GM20000 (cell line): ENCODE measurements at regions not wholly inside any gene's neighbourhood (a gene's known extent, or its start where the extent isn't known, plus 50 kb on each side); places are given as distances from the start of the nearest gene placed in this dataset.

Source experiments
- DNase-seq: peaks from one replicate; pipeline ENCODE4 v3.0.0; 2012; ENCODE audit warnings: low spot score
- CTCF ChIP-seq: IDR thresholded peaks from 2 replicates; pipeline ENCODE4 v1.5.1; 2012; ENCODE audit warnings: mild to moderate bottlenecking, control low read depth; ENCODE audit errors: extremely low read depth, missing control alignments

DNA sequence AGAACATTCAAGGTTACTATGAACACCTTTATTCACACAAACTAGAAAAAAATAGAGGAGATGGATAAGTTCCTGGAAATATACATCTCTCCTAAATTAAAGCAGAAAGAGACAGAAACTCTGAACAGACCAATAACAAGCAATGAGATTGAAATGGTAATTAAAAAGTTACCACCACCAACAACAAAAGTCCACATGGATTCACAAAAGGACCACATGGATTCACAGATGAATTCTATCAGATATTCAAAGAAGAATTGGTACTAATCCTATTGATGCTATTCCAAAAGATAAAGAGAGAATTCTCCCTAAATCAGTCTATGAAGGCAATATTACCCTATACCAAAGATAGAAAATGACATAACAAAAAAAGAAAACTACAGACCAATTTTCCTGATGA is 518.9 kb downstream of the PRDM9 start:
- TF ChIP-seq CTCF = no peak
- DNase-seq = no peak

DNA sequence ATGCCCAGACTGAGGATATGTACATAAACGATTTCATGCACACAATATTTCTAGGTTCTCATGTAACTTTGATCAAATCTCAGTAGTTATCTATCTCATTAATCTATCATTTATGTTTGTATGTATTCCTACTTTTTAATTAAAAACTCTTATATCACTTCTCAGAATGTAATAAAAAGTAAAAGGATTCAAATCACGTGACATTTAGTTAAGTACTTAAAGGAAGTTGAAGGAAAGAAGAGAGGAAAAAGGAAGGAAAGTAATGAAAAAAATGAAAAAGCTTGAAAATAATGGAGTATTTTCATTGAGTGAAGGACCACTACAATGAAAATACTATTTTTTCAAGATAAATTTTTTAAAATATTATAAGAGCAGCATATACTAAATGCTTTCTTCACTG is 535.3 kb downstream of the PRDM9 start:
- no peak for DNase-seq
- TF ChIP-seq CTCF = no peak

- no peak for DNase-seq
- no peak for TF ChIP-seq CTCF
Observed at GRCh38 chr5:24045046-24045445, 537.6 kb downstream of the PRDM9 start.

GRCh38 chr5:24053737-24054136 is 546.3 kb downstream of the PRDM9 start:
- no peak for TF ChIP-seq CTCF
- no peak for DNase-seq

- TF ChIP-seq CTCF = no peak
- no peak for DNase-seq
Observed at GRCh38 chr5:24059006-24059405, 551.6 kb downstream of the PRDM9 start.

GRCh38 chr5:24059716-24060115 is 552.3 kb downstream of the PRDM9 start:
- TF ChIP-seq CTCF = no peak
- DNase-seq = no peak

DNA sequence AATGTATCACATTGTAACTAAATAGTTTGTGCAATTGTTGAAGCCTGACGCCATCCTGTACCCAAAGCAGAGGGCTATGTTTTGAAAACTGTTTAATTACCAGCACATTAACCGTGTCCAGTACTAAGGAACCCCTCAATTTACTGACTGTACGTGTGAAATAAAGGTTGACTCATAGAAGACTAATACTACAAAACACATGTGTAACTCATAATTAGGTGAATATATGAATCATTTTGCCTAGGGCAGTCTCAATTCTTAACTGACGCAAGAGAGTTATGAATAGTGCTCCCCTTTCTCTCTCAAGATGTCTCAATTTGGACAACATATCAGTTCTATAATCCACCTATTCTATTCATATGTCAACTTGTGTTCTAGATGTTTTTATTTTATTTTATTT is 558.4 kb downstream of the PRDM9 start:
- no peak for DNase-seq
- TF ChIP-seq CTCF = no peak
